Nucleus accumbens (tissue), 56 donors: ENCODE measurements at regions not wholly inside any gene's neighbourhood (a gene's known extent, or its start where the extent isn't known, plus 50 kb on each side); places are given as distances from the start of the nearest gene placed in this dataset.

Experiments
- DNase-seq, 56 donors: peaks; one replicate each; lab custom pipeline; 2025; lab: John Stamatoyannopoulos, UW

DNA sequence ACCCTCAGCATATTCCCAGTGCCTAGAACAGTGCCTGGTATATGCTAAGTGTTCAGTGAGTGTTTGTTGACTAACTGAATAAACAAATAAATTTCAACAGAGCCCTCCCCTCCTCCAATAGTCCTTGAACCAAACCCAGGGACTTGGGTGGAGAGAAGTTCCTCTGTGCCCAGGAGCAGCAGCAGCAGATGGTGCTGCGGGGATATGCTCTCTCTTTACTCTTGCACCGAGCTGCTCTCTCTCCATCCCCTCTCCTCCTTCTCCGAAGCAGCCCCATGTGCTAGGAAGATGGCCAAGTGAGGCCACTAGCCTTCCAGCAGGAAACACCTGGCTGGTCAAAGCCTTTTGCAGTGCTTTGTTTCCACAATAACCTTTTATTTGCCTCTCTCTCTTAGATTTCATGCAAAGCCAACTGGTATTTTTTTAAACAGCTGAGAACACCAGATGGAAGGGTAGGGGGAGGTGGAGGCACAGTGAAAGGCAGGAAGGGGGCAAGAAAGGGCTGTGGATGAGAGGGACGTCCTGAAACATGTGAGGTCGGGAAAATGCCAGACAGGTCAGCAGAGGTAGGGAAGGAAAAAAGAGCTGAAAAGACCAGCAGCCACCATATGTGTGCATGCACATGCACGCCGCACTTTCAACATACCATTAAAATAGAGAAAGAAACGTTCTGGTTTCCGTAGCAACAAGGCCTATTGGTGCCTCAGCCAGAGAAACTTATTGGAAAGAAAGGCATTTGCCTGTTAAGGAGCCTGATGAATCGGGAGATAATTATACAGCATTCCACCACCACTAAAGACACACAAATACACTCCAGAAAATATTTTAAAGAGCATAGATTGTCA, 78.9 kb downstream of the EMP1 start:
- DNase-seq = peak in 5 of 56 donors; percentile 5 to 22 (median 9)

- DNase-seq = peak in 17 of 56 donors; percentile 4 to 49 (median 15)
Observed at GRCh38 chr12:13273850-13274249, 77.3 kb downstream of the EMP1 start.

GRCh38 chr12:13273097-13273496, 76.6 kb downstream of the EMP1 start:
- DNase-seq = no peak

GRCh38 chr12:13270817-13271216, 74.3 kb downstream of the EMP1 start:
- DNase-seq = no peak
